Testis (tissue), 2 donors: ENCODE measurements at regions not wholly inside any gene's neighbourhood (a gene's known extent, or its start where the extent isn't known, plus 50 kb on each side); places are given as distances from the start of the nearest gene placed in this dataset.
"Not testable (repeated sequence)": the region's sequence is repeated elsewhere in the genome, so short reads cannot be mapped to it uniquely, and the experiment has no call there.

Experiments used
- CTCF ChIP-seq, 3 experiments: fragments of 450-650 bp in 2 of 3; fragments of 200-600 bp in 1 of 3; sonication (generic) in 1 of 3; IDR thresholded peaks; one replicate each; pipeline ENCODE4 v1.5.1; 2016 to 2019; ENCODE audit warnings: antibody characterized with exemption in 3 of 3, mild to moderate bottlenecking in 2 of 3, moderate library complexity in 1 of 3
- POLR2A ChIP-seq: fragments of 450-650 bp; IDR thresholded peaks from one replicate; pipeline ENCODE4 v1.6.1; 2017; ENCODE audit warnings: antibody characterized with exemption, mild to moderate bottlenecking, moderate library complexity

- not testable (repeated sequence) for TF ChIP-seq CTCF (IDR thresholded peaks at IDR 0.05); POLR2A
Measured at GRCh38 chr4:55712835-55713234, 76.7 kb upstream of the NMU start.
